Osteoblast (primary cell): ENCODE measurements at regions not wholly inside any gene's neighbourhood (a gene's known extent, or its start where the extent isn't known, plus 50 kb on each side); places are given as distances from the start of the nearest gene placed in this dataset.

ENCODE experiments used
- DNase-seq: peaks from one replicate; pipeline ENCODE4 v3.0.0; 2011; ENCODE audit warnings: low spot score, mixed read lengths; ENCODE audit not compliant: insufficient read length; ENCODE audit errors: missing footprints
- H2AFZ ChIP-seq: 2 replicates; pipeline ENCODE4 v1.6.0; 2011; ENCODE audit warnings: mild to moderate bottlenecking, low read length
- H3K27ac ChIP-seq: 2 replicates; pipeline ENCODE4 v1.5.1; 2011; ENCODE audit warnings: mild to moderate bottlenecking, low read depth, low read length, moderate library complexity
- H3K27me3 ChIP-seq: 2 replicates; pipeline ENCODE4 v1.6.0; 2012; ENCODE audit warnings: mild to moderate bottlenecking, control low read depth, inconsistent platforms, low read length, moderate library complexity; ENCODE audit not compliant: insufficient read depth
- H3K36me3 ChIP-seq: 2 replicates; pipeline ENCODE4 v1.5.1; 2011; ENCODE audit warnings: mild to moderate bottlenecking, low read length, control low read depth, moderate library complexity; ENCODE audit not compliant: insufficient read depth
- H3K4me1 ChIP-seq: 2 replicates; pipeline ENCODE4 v1.5.1; 2011; ENCODE audit warnings: mild to moderate bottlenecking, low read length, control low read depth, moderate library complexity; ENCODE audit not compliant: insufficient read depth
- H3K4me2 ChIP-seq: 2 replicates; pipeline ENCODE4 v1.6.0; 2011; ENCODE audit warnings: mild to moderate bottlenecking, low read length; ENCODE audit not compliant: insufficient read depth
- H3K4me3 ChIP-seq: fragments of 200-600 bp; sonication (generic); 3 replicates; pipeline ENCODE4 v1.5.1; 2012; ENCODE audit warnings: mild to moderate bottlenecking, low read length, inconsistent platforms; ENCODE audit not compliant: insufficient read depth
- H3K79me2 ChIP-seq: 2 replicates; pipeline ENCODE4 v1.6.0; 2012; ENCODE audit warnings: mild to moderate bottlenecking, low read length, control low read depth, inconsistent platforms; ENCODE audit not compliant: insufficient read depth
- H3K9me3 ChIP-seq: 2 replicates; pipeline ENCODE4 v1.5.1; 2011; ENCODE audit warnings: low read depth, low read length, control low read depth
- H4K20me1 ChIP-seq: 2 replicates; pipeline ENCODE4 v1.6.0; 2012; ENCODE audit warnings: mild to moderate bottlenecking, low read length, control low read depth; ENCODE audit not compliant: insufficient read depth
- TF ChIP-seq, protein P1 (sequence below): IDR thresholded peaks from 2 replicates; pipeline ENCODE4 v1.5.1; 2011; ENCODE audit warnings: mild to moderate bottlenecking, low read depth, low read length, moderate library complexity; ENCODE audit errors: extremely low read depth

DNA sequence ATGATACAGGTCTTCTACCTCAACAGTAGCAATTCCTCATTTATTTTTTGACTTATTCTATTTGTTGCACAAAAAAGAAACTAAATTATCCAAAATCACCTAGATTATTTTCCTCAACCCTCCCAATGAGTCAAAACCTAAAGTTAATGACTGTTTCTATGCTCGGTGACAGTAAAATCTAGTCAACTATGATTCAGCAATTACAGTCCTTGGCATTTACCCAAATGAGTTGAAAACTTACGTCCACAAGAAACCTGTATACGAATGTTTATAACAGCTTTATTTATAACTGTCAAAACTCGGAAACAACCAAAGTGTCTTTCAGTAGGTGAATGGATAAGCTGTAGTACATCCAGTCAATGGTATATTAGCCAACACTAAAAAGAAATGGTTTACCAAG is 439.3 kb downstream of the CBLN2 start:
- no peaks in the 10 kb centered on the region for H3K36me3 ChIP-seq
- H4K20me1 ChIP-seq = no peaks in the 10 kb centered on the region
- no peak overlapping the region for H3K27ac ChIP-seq
- no peaks in the 10 kb centered on the region for H3K79me2 ChIP-seq
- H3K9me3 ChIP-seq = no peaks in the 10 kb centered on the region
- H3K4me1 ChIP-seq = no peaks in the 10 kb centered on the region
- H3K4me3 ChIP-seq = no peak overlapping the region
- DNase-seq = no peak
- H3K27me3 ChIP-seq = no peaks in the 10 kb centered on the region
- H3K4me2 ChIP-seq = no peak overlapping the region
- H2AFZ ChIP-seq = no peak overlapping the region
- TF ChIP-seq, protein P1, sequence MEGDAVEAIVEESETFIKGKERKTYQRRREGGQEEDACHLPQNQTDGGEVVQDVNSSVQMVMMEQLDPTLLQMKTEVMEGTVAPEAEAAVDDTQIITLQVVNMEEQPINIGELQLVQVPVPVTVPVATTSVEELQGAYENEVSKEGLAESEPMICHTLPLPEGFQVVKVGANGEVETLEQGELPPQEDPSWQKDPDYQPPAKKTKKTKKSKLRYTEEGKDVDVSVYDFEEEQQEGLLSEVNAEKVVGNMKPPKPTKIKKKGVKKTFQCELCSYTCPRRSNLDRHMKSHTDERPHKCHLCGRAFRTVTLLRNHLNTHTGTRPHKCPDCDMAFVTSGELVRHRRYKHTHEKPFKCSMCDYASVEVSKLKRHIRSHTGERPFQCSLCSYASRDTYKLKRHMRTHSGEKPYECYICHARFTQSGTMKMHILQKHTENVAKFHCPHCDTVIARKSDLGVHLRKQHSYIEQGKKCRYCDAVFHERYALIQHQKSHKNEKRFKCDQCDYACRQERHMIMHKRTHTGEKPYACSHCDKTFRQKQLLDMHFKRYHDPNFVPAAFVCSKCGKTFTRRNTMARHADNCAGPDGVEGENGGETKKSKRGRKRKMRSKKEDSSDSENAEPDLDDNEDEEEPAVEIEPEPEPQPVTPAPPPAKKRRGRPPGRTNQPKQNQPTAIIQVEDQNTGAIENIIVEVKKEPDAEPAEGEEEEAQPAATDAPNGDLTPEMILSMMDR = no peak

DNA sequence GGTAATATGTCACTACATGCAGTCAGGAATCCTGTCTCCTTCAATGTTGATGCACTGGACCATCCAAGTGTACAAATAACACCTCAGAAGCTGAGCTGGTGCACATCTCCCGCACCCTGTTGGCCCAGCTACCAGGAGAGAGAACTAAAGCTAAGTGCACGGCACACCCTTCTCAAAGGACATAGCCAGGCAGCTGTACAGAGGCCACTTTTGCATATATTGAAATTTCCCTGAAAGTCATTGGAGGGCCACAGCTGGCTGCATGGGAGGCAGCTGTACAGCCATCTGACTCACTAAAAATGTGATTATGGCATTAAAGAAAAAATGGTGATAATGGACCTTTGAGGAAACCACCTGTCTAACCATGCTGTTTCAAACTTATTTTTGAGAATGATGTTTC is 441.7 kb downstream of the CBLN2 start:
- no peaks in the 10 kb centered on the region for H3K79me2 ChIP-seq
- H2AFZ ChIP-seq = no peak overlapping the region
- H3K4me2 ChIP-seq = no peak overlapping the region
- H3K36me3 ChIP-seq = no peaks in the 10 kb centered on the region
- no peaks in the 10 kb centered on the region for H3K27me3 ChIP-seq
- H3K27ac ChIP-seq = no peak overlapping the region
- TF ChIP-seq, protein P1 = no peak
- peaks cover 2% of the 10 kb centered on the region for H3K9me3 ChIP-seq
- H3K4me1 ChIP-seq = no peaks in the 10 kb centered on the region
- no peaks in the 10 kb centered on the region for H4K20me1 ChIP-seq
- no peak overlapping the region for H3K4me3 ChIP-seq
- DNase-seq = no peak

DNA sequence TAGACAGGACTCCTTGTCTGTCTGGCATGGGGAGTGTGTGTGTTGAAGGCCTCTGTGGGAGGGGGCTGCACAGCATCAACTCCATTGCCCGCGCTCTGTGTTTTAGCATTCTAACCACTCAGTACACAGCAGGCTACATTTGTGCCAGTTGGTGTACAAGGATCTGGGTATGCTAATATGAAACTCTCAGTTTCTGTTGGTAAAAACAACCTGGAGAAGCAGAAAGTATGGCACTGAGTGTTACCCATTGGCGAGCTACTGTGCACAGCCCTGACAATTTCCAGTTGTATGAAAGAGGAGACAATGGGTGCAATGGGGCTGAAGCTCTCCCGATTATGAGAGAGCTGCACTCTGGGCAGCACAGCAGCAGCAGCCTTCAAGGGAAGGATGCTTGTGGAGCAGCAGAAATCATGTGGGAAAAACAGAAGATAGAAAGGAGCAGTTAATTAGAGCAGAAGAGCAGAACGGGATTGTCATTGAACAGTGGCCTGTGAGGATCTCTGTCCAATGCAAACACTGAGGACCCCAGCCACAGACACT is 443.6 kb downstream of the CBLN2 start:
- Histone ChIP-seq H2AFZ (no peak overlapping the region), H3K79me2 (no peaks in the 10 kb centered on the region), H3K27me3 (no peaks in the 10 kb centered on the region), H3K4me3 (no peak overlapping the region), H4K20me1 (no peaks in the 10 kb centered on the region), H3K4me1 (no peaks in the 10 kb centered on the region), H3K36me3 (no peaks in the 10 kb centered on the region), H3K27ac (no peak overlapping the region), H3K4me2 (no peak overlapping the region), H3K9me3 (peaks cover 2% of the 10 kb centered on the region)
- TF ChIP-seq, protein P1 = no peak
- no peak for DNase-seq

DNA sequence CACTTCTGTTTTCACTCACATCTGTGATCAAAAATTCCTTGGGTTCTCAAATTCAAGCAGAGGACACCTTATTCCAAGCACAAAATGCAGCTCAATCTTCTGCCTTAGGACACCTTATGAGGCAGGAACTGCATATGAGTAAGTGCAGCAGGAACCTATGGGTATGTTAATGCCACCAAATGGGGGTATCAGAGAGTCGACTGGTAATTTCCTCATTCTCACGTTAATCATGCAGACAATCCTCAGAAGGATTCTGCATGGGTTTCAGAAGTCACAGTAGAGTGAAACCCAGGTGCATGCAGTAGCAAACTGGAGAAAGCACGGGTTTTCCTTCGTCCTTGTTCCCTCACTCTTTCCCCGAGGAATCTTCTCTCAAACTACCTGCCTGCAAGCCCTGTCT is 452.8 kb downstream of the CBLN2 start:
- Histone ChIP-seq H4K20me1 (no peaks in the 10 kb centered on the region), H3K36me3 (no peaks in the 10 kb centered on the region), H3K9me3 (peaks cover 1% of the 10 kb centered on the region), H3K4me3 (no peak overlapping the region), H2AFZ (no peak overlapping the region), H3K4me2 (no peak overlapping the region), H3K27me3 (no peaks in the 10 kb centered on the region), H3K79me2 (no peaks in the 10 kb centered on the region), H3K27ac (no peak overlapping the region), H3K4me1 (no peaks in the 10 kb centered on the region)
- DNase-seq = no peak
- TF ChIP-seq, protein P1 = no peak
